BE2C (cell line): ENCODE measurements at regions not wholly inside any gene's neighbourhood (a gene's known extent, or its start where the extent isn't known, plus 50 kb on each side); places are given as distances from the start of the nearest gene placed in this dataset.

Experiments
- DNase-seq: peaks from one replicate; pipeline ENCODE4 v3.0.0-alpha.2; 2020
- H3K27me3 ChIP-seq: fragments of 250-450 bp; sonication (Bioruptor Pico); 2 replicates; pipeline ENCODE4 v1.5.1; 2020; ENCODE audit warnings: mild to moderate bottlenecking
- H3K36me3 ChIP-seq: fragments of 250-450 bp; sonication (Bioruptor Pico); 2 replicates; pipeline ENCODE4 v1.5.1; 2020; ENCODE audit warnings: mild to moderate bottlenecking
- H3K4me1 ChIP-seq: fragments of 250-450 bp; sonication (Bioruptor Pico); 2 replicates; pipeline ENCODE4 v1.5.1; 2020
- H3K4me3 ChIP-seq: 2 replicates; pipeline ENCODE4 v1.5.1; 2011; ENCODE audit warnings: low read depth, low read length
- H3K9me3 ChIP-seq: fragments of 250-450 bp; sonication (Bioruptor Pico); 2 replicates; pipeline ENCODE4 v1.5.1; 2020
- TF ChIP-seq, protein P1 (sequence below): IDR thresholded peaks from 2 replicates; pipeline ENCODE4 v1.5.1; 2012; ENCODE audit warnings: mild to moderate bottlenecking, low read depth, low read length

DNA sequence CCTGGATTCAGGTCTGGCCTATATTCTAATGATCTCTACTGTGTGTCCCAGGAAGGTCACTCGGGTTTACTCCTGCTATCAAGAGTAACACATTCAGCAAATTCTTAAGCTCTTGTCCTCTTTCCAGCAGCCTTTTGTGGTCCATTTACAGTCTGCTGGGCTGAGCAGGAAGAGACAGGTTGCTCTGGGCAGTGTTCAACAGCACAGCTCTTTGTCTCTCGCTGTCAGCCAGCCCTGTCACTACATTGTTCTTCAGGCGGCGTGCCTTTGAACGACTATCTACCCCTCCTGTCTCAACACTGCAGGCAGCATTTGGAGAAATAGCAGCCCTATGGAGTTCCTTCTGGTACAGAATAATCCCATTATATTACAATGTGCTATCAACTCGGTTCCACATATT lies 192.2 kb upstream of the TBX20 start:
- DNase-seq: no peak
- no peaks in the 10 kb centered on the region for H3K27me3 ChIP-seq
- H3K4me3 ChIP-seq: no peak overlapping the region
- H3K9me3 ChIP-seq: no peaks in the 10 kb centered on the region
- no peaks in the 10 kb centered on the region for H3K36me3 ChIP-seq
- peaks cover 5% of the 10 kb centered on the region; the same call in 1 of the 2 replicates for H3K4me1 ChIP-seq
- TF ChIP-seq, protein P1, sequence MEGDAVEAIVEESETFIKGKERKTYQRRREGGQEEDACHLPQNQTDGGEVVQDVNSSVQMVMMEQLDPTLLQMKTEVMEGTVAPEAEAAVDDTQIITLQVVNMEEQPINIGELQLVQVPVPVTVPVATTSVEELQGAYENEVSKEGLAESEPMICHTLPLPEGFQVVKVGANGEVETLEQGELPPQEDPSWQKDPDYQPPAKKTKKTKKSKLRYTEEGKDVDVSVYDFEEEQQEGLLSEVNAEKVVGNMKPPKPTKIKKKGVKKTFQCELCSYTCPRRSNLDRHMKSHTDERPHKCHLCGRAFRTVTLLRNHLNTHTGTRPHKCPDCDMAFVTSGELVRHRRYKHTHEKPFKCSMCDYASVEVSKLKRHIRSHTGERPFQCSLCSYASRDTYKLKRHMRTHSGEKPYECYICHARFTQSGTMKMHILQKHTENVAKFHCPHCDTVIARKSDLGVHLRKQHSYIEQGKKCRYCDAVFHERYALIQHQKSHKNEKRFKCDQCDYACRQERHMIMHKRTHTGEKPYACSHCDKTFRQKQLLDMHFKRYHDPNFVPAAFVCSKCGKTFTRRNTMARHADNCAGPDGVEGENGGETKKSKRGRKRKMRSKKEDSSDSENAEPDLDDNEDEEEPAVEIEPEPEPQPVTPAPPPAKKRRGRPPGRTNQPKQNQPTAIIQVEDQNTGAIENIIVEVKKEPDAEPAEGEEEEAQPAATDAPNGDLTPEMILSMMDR: no peak

- Histone ChIP-seq H3K36me3 (no peaks in the 10 kb centered on the region), H3K9me3 (no peaks in the 10 kb centered on the region), H3K4me3 (no peak overlapping the region), H3K27me3 (no peaks in the 10 kb centered on the region), H3K4me1 (no peaks in the 10 kb centered on the region)
- DNase-seq: no peak
- TF ChIP-seq, protein P1: no peak
Measured at GRCh38 chr7:35437619-35438275, 183.8 kb upstream of the TBX20 start.

DNA sequence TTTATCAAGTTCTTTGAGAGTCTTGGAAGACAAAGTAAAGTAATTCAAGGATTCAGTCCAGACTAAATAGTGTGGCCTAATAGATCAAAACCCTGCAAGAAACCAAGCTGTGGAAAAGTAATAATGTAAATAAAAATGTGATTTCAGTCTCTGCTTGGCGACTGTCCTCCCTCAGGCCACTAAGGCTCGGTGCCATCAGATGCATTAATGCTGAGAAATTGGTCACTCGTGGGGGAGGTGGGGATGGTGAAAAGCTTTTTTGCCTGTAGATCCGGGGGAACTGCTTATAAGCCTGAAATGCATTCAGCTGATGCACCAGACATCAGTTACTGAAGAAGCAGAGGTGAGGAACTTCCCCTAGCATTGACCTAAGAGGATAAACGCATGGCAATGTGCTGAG lies 182.6 kb upstream of the TBX20 start:
- H3K27me3 ChIP-seq: no peaks in the 10 kb centered on the region
- no peaks in the 10 kb centered on the region for H3K4me1 ChIP-seq
- H3K9me3 ChIP-seq: no peaks in the 10 kb centered on the region
- H3K4me3 ChIP-seq: no peak overlapping the region
- TF ChIP-seq, protein P1: no peak
- no peaks in the 10 kb centered on the region for H3K36me3 ChIP-seq
- no peak for DNase-seq

DNA sequence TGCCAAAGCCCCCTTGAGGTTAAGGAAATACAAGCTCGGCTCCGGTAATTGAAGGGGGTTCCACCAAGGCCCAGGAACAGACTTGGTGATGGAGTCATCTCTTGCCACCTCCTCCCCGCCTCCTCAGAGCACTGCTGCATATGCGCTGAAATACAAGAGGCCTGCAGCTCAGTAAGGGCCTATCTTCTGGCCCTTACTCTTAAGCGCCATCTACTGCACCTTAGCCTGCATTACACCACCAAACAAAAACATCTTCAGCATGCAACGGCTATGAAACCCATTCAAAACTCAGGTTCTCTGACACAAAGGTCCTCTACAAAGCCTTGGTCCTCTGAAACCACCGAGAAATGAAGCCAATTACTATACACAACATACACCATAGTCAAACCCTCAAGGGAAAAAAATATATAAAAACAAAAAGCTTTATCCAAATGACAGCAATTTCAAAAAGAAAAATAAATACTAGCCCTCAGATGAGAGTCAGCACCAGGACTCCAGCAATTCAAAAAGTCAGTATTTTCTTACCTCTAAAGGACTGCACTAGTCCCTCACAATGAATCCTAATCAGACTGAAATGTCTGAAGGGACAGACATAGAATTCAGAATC lies 176.8 kb upstream of the TBX20 start:
- Histone ChIP-seq H3K4me3 (no peak overlapping the region), H3K9me3 (peaks cover 8% of the 10 kb centered on the region; the same call in 1 of the 2 replicates), H3K4me1 (no peaks in the 10 kb centered on the region), H3K36me3 (no peaks in the 10 kb centered on the region), H3K27me3 (no peaks in the 10 kb centered on the region)
- TF ChIP-seq, protein P1: peak; percentile 89
- DNase-seq: peak; percentile 52

DNA sequence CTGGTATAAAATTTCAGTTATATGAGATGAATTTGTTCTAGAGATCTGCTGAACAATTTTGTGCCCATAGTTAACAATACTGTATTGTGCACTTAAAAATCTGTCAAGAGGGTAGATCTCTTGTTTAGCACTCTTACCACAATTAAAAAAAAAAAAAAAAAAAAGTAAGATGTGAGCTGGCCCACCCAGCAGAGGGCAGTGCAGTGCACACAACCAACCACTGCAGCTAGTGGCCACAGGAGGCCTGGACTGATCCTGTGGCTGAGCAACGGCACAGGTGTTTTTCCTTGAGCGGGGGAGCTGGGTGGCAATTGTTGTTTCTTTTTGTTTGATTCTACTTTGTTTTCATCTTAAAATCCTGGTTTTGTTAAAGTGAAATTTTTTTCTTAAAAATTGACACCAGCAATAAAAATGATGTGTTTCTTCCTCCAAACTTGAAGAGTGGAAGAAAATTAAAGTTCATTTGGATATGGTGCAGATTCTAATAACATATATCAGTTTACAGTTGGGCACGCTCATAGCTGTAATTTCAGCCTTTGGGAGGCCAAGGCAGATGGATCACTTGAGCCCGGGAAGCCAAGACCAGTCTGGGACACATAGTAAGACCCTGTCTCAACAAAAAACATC lies 171.1 kb upstream of the TBX20 start:
- TF ChIP-seq, protein P1: peak; percentile 80
- H3K4me3 ChIP-seq: no peak overlapping the region
- DNase-seq: peak; percentile 69
- no peaks in the 10 kb centered on the region for H3K27me3 ChIP-seq
- no peaks in the 10 kb centered on the region for H3K36me3 ChIP-seq
- peaks cover 11% of the 10 kb centered on the region for H3K9me3 ChIP-seq
- no peaks in the 10 kb centered on the region; the same call in 1 of the 2 replicates for H3K4me1 ChIP-seq

DNA sequence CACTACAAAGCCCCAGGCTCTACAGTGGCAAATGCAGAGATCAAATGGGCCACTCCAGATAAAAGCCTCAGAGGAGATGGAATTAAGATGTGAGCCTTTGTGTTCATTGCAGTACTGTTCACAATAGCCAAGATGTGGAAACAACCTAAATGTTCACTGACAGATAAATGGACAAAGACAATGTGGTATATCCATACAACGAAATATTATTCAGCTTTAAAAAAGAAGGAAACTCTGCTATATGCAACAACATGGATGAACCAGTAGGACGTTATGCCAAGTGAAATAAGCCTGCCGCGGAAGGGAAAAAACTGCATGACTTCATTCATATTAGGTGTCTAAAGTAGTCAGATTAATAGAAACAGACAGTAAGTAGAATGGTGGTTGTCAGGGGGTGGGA lies 170.5 kb upstream of the TBX20 start:
- Histone ChIP-seq H3K9me3 (peaks cover 8% of the 10 kb centered on the region), H3K4me3 (no peak overlapping the region), H3K4me1 (no peaks in the 10 kb centered on the region; the same call in 1 of the 2 replicates), H3K36me3 (no peaks in the 10 kb centered on the region), H3K27me3 (no peaks in the 10 kb centered on the region)
- no peak for DNase-seq
- TF ChIP-seq, protein P1: no peak
